ENCODE measurements at regions not wholly inside any gene's neighbourhood (a gene's known extent, or its start where the extent isn't known, plus 50 kb on each side); places are given as distances from the start of the nearest gene placed in this dataset.

DNA sequence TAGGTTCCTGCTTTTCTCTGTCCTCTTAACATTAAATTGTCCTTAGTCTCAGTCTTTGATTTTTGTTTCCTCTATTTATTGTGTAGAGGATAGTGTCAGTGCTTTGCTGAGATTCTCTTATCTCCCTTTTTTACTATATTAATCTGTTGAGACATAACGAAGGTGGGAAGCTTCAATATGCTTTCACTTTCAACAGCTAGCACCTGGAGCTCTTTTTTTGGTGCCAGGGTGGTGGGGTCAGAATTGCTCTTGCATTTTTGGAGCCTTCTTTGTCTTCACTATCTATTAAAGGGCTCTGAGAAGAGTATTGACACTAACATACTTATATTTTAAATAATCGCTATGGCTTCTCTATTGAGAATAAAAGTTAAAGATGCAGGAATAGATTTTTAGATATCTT lies 97.1 kb upstream of the EPHA7 start:
- TF ChIP-seq, protein P1, sequence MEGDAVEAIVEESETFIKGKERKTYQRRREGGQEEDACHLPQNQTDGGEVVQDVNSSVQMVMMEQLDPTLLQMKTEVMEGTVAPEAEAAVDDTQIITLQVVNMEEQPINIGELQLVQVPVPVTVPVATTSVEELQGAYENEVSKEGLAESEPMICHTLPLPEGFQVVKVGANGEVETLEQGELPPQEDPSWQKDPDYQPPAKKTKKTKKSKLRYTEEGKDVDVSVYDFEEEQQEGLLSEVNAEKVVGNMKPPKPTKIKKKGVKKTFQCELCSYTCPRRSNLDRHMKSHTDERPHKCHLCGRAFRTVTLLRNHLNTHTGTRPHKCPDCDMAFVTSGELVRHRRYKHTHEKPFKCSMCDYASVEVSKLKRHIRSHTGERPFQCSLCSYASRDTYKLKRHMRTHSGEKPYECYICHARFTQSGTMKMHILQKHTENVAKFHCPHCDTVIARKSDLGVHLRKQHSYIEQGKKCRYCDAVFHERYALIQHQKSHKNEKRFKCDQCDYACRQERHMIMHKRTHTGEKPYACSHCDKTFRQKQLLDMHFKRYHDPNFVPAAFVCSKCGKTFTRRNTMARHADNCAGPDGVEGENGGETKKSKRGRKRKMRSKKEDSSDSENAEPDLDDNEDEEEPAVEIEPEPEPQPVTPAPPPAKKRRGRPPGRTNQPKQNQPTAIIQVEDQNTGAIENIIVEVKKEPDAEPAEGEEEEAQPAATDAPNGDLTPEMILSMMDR (IDR thresholded peaks at IDR 0.05; ENCODE audit: low read depth, low read length, missing control alignments), result no peak
- Histone ChIP-seq H3K27me3 (replicated peaks) (no peaks in the 10 kb centered on the region), H3K4me3 (ENCODE audit: low read depth, low read length) (no peak overlapping the region), H3K36me3 (replicated peaks) (no peaks in the 10 kb centered on the region), H3K27ac (no peak overlapping the region)
- in situ Hi-C loops (cut with HindIII; ENCODE audit: low pct_ligation_motif_present, low sequenced_read_pairs), result no loop called here
- no peak for DNase-seq

DNA sequence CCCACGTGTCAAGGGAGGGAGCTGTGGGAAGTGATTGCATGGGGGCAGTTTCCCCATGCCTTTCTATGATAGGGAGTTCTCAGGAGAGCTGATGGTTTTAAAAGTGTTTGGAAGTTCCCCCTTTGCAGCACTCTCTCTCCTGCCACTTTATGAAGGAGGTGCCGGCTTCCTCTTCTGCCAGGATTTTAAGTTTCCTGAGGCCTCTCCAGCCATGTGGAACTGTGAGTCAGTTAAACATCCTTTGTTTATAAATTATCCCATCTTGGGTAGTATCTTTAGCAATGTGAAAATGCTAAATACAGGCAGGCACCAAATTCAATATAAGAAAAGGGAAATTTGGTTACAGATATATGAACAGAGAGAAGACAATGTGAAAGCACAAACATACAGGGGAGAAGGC lies 96.4 kb upstream of the EPHA7 start:
- in situ Hi-C loops (cut with HindIII; ENCODE audit: low pct_ligation_motif_present, low sequenced_read_pairs), result no loop called here
- H3K4me3 ChIP-seq (ENCODE audit: low read depth, low read length), result no peak overlapping the region
- H3K27me3 ChIP-seq (replicated peaks), result no peaks in the 10 kb centered on the region

DNA sequence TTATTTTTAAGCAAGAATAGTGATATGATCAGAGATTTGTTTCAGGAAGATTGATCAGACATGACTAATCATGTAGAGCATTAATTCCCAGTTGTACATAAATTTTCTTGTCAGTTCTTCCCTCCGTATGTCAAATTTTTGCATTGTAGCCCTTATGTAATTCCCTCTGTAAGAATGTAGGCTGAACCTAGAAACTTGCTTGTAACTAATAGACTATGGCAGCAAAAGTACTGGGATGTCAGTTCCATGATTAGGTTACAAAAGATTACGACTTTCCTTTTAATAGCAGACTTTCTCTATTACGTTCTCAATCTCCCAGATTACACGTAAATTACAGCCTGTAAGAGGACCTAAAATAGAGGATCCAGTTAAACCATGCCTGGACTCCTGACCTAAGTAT lies 79.4 kb upstream of the EPHA7 start:
- H3K36me3 ChIP-seq (replicated peaks), result no peaks in the 10 kb centered on the region
- H3K27me3 ChIP-seq (replicated peaks), result no peaks in the 10 kb centered on the region
- TF ChIP-seq, protein P1 (IDR thresholded peaks at IDR 0.05; ENCODE audit: low read depth, low read length, missing control alignments), result no peak
- H3K27ac ChIP-seq, result no peak overlapping the region
- in situ Hi-C loops (cut with HindIII; ENCODE audit: low pct_ligation_motif_present, low sequenced_read_pairs), result no loop called here
- no peak overlapping the region for H3K4me3 ChIP-seq (ENCODE audit: low read depth, low read length)
- DNase-seq, result no peak

More for the DNA sequence above, 96.4 kb upstream of the EPHA7 start:
- DNase-seq, result no peak
- Histone ChIP-seq H3K36me3 (replicated peaks) (no peaks in the 10 kb centered on the region), H3K27ac (no peak overlapping the region)
- TF ChIP-seq, protein P1 (IDR thresholded peaks at IDR 0.05; ENCODE audit: low read depth, low read length, missing control alignments), result no peak

DNA sequence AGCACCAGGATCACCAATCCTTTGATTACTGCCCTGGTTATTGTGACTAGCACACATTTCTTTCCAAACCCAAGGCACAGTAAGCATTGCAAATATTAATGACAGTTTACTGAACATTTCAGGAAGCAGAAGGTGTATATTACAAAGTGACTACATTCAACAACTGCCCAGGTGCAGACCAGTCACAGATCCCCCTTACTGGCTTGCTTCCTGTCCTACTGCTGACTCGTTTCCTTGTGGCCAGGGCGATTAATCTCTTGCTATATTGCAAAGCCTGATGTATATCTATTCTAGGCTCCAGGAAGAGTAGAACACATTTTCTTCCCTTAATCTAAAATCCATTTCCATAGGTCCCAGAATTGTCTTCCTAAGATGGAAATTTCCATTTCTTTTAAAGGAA lies 77.2 kb upstream of the EPHA7 start:
- Histone ChIP-seq H3K4me3 (ENCODE audit: low read depth, low read length) (no peak overlapping the region), H3K27ac (no peak overlapping the region), H3K36me3 (replicated peaks) (no peaks in the 10 kb centered on the region), H3K27me3 (replicated peaks) (no peaks in the 10 kb centered on the region)
- no peak for DNase-seq
- in situ Hi-C loops (cut with HindIII; ENCODE audit: low pct_ligation_motif_present, low sequenced_read_pairs), result no loop called here
- TF ChIP-seq, protein P1 (IDR thresholded peaks at IDR 0.05; ENCODE audit: low read depth, low read length, missing control alignments), result no peak

DNA sequence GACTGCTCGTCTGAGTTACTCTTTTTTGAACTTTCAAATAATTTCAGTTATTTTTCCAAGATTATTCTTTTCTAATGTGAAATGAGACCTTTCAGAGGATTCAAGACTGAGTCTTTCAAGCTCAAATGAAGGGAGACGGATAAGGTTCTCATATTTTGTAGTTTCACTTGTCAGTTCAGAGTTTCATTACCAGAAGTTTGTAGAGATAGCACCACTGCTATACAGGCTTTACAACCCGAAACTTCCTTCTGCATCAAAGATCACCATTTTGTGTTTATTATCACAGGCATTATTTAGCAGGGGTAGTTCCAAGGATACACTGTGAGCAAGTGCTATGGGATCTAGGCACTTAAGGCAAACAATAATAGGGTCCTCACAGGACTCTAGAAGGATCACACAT lies 74.7 kb upstream of the EPHA7 start:
- no peak for DNase-seq
- in situ Hi-C loops (cut with HindIII; ENCODE audit: low pct_ligation_motif_present, low sequenced_read_pairs), result no loop called here
- TF ChIP-seq, protein P1 (IDR thresholded peaks at IDR 0.05; ENCODE audit: low read depth, low read length, missing control alignments), result no peak

DNA sequence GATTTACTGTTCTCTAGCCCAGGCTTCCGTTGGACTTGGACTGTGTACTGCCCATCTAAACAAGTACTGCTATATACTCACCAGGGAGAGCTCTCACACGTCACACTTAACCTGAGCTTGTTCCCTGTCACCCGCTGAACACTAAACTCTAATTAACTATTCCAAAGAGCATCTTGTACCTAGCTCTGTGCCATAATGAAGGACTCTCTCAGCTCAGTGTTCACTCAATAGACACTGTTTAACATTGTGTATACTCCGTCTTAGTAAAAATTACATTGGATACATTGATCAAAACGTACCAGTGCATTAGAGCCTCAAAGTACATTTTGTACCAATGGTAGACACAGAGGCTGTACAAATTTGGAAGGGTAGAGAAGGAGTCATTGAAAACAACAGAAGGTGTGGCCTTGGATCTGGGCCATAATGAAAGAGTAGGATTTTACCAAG lies 55.4 kb upstream of the EPHA7 start:
- Histone ChIP-seq H3K36me3 (replicated peaks) (no peaks in the 10 kb centered on the region), H3K27ac (no peak overlapping the region), H3K27me3 (replicated peaks) (no peaks in the 10 kb centered on the region), H3K4me3 (ENCODE audit: low read depth, low read length) (no peak overlapping the region)
- DNase-seq, result no peak
- TF ChIP-seq, protein P1 (IDR thresholded peaks at IDR 0.05; ENCODE audit: low read depth, low read length, missing control alignments), result no peak
- in situ Hi-C loops (cut with HindIII; ENCODE audit: low pct_ligation_motif_present, low sequenced_read_pairs), result no loop called here

More for the DNA sequence above, 74.7 kb upstream of the EPHA7 start:
- H3K27me3 ChIP-seq (replicated peaks), result no peaks in the 10 kb centered on the region
- H3K4me3 ChIP-seq (ENCODE audit: low read depth, low read length), result no peak overlapping the region
- no peak overlapping the region for H3K27ac ChIP-seq
- no peaks in the 10 kb centered on the region for H3K36me3 ChIP-seq (replicated peaks)

Measured in brain microvascular endothelial cell (primary cell).